Fibroblast of mammary gland (primary cell): ENCODE measurements at regions not wholly inside any gene's neighbourhood (a gene's known extent, or its start where the extent isn't known, plus 50 kb on each side); places are given as distances from the start of the nearest gene placed in this dataset.
"Not testable (repeated sequence)": the region's sequence is repeated elsewhere in the genome, so short reads cannot be mapped to it uniquely, and the experiment has no call there.

Source experiments
- DNase-seq: peaks from one replicate; pipeline ENCODE4 v3.0.0-alpha.2; 2010; ENCODE audit warnings: low read depth
- H3K4me3 ChIP-seq: 2 replicates; pipeline ENCODE4 v1.5.1; 2011; ENCODE audit warnings: low read depth, mild to moderate bottlenecking, low read length, moderate library complexity; ENCODE audit not compliant: control insufficient read depth
- CTCF ChIP-seq: conservative IDR thresholded peaks from 2 replicates; pipeline ENCODE4 v1.5.1; 2011; ENCODE audit warnings: low read depth, low read length, inconsistent platforms; ENCODE audit not compliant: control insufficient read depth, insufficient read depth

- DNase-seq: no peak
- TF ChIP-seq CTCF: no peak
- no peak overlapping the region for H3K4me3 ChIP-seq
Observed at GRCh38 chr4:104549736-104550135, 55.0 kb upstream of the CXXC4 start.

- no peak overlapping the region for H3K4me3 ChIP-seq
- TF ChIP-seq CTCF: no peak
- no peak for DNase-seq
Observed at GRCh38 chr4:104559502-104559901, 64.8 kb upstream of the CXXC4 start.

- H3K4me3 ChIP-seq: no peak overlapping the region
- DNase-seq: no peak
- TF ChIP-seq CTCF: no peak
Observed at GRCh38 chr4:104571341-104571740, 76.6 kb upstream of the CXXC4 start.

GRCh38 chr4:104574371-104574770 is 79.7 kb upstream of the CXXC4 start:
- no peak for DNase-seq
- no peak for TF ChIP-seq CTCF

GRCh38 chr4:104575278-104575677 is 80.6 kb upstream of the CXXC4 start:
- DNase-seq: no peak
- no peak overlapping the region for H3K4me3 ChIP-seq
- TF ChIP-seq CTCF: no peak

More at GRCh38 chr4:104574371-104574770, 79.7 kb upstream of the CXXC4 start:
- no peak overlapping the region for H3K4me3 ChIP-seq

GRCh38 chr4:104577405-104577804 is 82.7 kb upstream of the CXXC4 start:
- no peak for TF ChIP-seq CTCF
- H3K4me3 ChIP-seq: no peak overlapping the region
- no peak for DNase-seq

- DNase-seq, H3K4me3 ChIP-seq: not testable (repeated sequence)
Observed at GRCh38 chr4:104581476-104581875, 86.8 kb upstream of the CXXC4 start.

- DNase-seq, H3K4me3 ChIP-seq: not testable (repeated sequence)
Observed at GRCh38 chr4:104582056-104582455, 87.4 kb upstream of the CXXC4 start.
